Body of pancreas (tissue), 4 donors: ENCODE measurements at regions not wholly inside any gene's neighbourhood (a gene's known extent, or its start where the extent isn't known, plus 50 kb on each side); places are given as distances from the start of the nearest gene placed in this dataset.

Experiments
- CTCF ChIP-seq, 7 experiments: fragments of 450-650 bp in 4 of 7; fragments of 200-600 bp in 3 of 7; sonication (generic) in 3 of 7; IDR thresholded peaks; one replicate each; pipeline ENCODE4 v1.5.1; 2016 to 2019; ENCODE audit warnings: antibody characterized with exemption in 7 of 7
- POLR2A ChIP-seq, 3 donors: fragments of 450-650 bp; IDR thresholded peaks; one replicate each; pipeline ENCODE4 v1.6.1; 2016; ENCODE audit warnings: antibody characterized with exemption in 3 of 3, mild to moderate bottlenecking in 2 of 3

GRCh38 chr12:27193854-27194544 is 50.1 kb upstream of the STK38L start:
- TF ChIP-seq CTCF (IDR thresholded peaks at IDR 0.05) (peak in 1 of 7 experiments; percentile 13), POLR2A (IDR thresholded peaks at IDR 0.05) (peak in 2 of 3 donors; percentile 8 to 30)
